A549 (cell line): ENCODE measurements at regions not wholly inside any gene's neighbourhood (a gene's known extent, or its start where the extent isn't known, plus 50 kb on each side); places are given as distances from the start of the nearest gene placed in this dataset.

ENCODE experiments used
- ATAC-seq, 2 experiments: fragments of 200-7000 bp in 1 of 2; fragments of >200 bp in 1 of 2; cut with Nextera tagmentation in 1 of 2; cut with Tn5 transposase in 1 of 2; 3 replicates each; pipeline versions ENCODE4 v1.8.0 to v1.9.1; 2018 to 2020; ENCODE audit warnings: mild to moderate bottlenecking in 1 of 2, moderate library complexity in 1 of 2
- CTCF ChIA-PET: fragments of 300-600 bp; sonication (Branson Sonifier 250); formaldehyde crosslinking; extraction: SDS; loops from one replicate; lab custom pipeline; 2021; ENCODE audit warnings: antibody characterized with exemption, inconsistent platforms; lab: Yijun Ruan, JAX
- POLR2A ChIA-PET: fragments of 350-600 bp; formaldehyde crosslinking; extraction: SDS; loops from one replicate; lab custom pipeline; 2021; ENCODE audit warnings: antibody characterized with exemption, inconsistent platforms; lab: Yijun Ruan, JAX
- DNase-seq, 2 experiments: peaks; one replicate each; pipeline versions ENCODE4 v3.0.0 to v3.0.0-alpha.2; 2011 to 2016; ENCODE audit warnings: low read depth in 1 of 2, low spot score in 1 of 2
- FAIRE-seq: peaks from 2 replicates; lab custom pipeline; 2011; peaks lifted over from hg19 to GRCh38; lab: Jason Lieb, UNC
- H3K27ac ChIP-seq, 2 experiments: fragments of >200 bp; sonication (Bioruptor Twin); formaldehyde crosslinking; 3 replicates each; pipeline ENCODE4 v1.5.1; 2016 to 2017
- H3K4me1 ChIP-seq: fragments of >200 bp; sonication (Bioruptor Twin); formaldehyde crosslinking; 3 replicates; pipeline ENCODE4 v1.6.1; 2016
- H3K4me2 ChIP-seq: fragments of >200 bp; sonication (Bioruptor Twin); formaldehyde crosslinking; 3 replicates; pipeline ENCODE4 v1.6.1; 2016
- H3K4me3 ChIP-seq: fragments of >200 bp; sonication (Bioruptor Twin); formaldehyde crosslinking; 3 replicates; pipeline ENCODE4 v1.5.1; 2016
- H3K9me3 ChIP-seq: fragments of >200 bp; sonication (Bioruptor Twin); formaldehyde crosslinking; 3 replicates; pipeline ENCODE4 v1.6.1; 2016
- BHLHE40 ChIP-seq: IDR thresholded peaks from 2 replicates; pipeline ENCODE4 v1.6.1; 2012; ENCODE audit warnings: low read depth, low read length, inconsistent platforms
- CBX8 ChIP-seq: fragments of 200-600 bp; sonication (generic); IDR thresholded peaks from 2 replicates; pipeline ENCODE4 v1.6.1; 2016
- CHD2 ChIP-seq: fragments of 150-350 bp; IDR thresholded peaks from 2 replicates; pipeline ENCODE4 v1.6.1; 2014; ENCODE audit warnings: low read length; ENCODE audit not compliant: partially characterized antibody
- EHMT2 ChIP-seq: fragments of 200-600 bp; sonication (generic); IDR thresholded peaks from 2 replicates; pipeline ENCODE4 v1.6.1; 2016; ENCODE audit warnings: antibody characterized with exemption, low read depth, mild to moderate bottlenecking, moderate library complexity
- ELK1 ChIP-seq: fragments of 150-350 bp; IDR thresholded peaks from 2 replicates; pipeline ENCODE4 v1.6.1; 2014; ENCODE audit warnings: low read depth, mild to moderate bottlenecking, low read length
- FOSB ChIP-seq: fragments of 250-450 bp; sonication (Bioruptor Pico); IDR thresholded peaks from 2 replicates; pipeline ENCODE4 v1.5.0; 2020; ENCODE audit warnings: mild to moderate bottlenecking, moderate library complexity
- FOXS1 ChIP-seq: fragments of 250-450 bp; sonication (Bioruptor Pico); IDR thresholded peaks from 2 replicates; pipeline ENCODE4 v1.5.0; 2020; ENCODE audit warnings: mild to moderate bottlenecking, moderate library complexity
- HMGXB4 ChIP-seq: fragments of 250-450 bp; sonication (Bioruptor Pico); IDR thresholded peaks from 2 replicates; pipeline ENCODE4 v1.5.0; 2021; ENCODE audit warnings: mild to moderate bottlenecking, moderate library complexity, borderline replicate concordance
- HOXB13 ChIP-seq: fragments of 250-450 bp; sonication (Bioruptor Pico); IDR thresholded peaks from 2 replicates; pipeline ENCODE4 v1.5.0; 2020; ENCODE audit warnings: low read depth, mild to moderate bottlenecking, moderate library complexity
- KDM5A ChIP-seq: fragments of 200-600 bp; sonication (generic); IDR thresholded peaks from 2 replicates; pipeline ENCODE4 v1.6.1; 2016; ENCODE audit warnings: antibody characterized with exemption, mild to moderate bottlenecking
- MAX ChIP-seq: IDR thresholded peaks from 2 replicates; pipeline ENCODE4 v1.6.1; 2012
- MAZ ChIP-seq: fragments of 150-350 bp; IDR thresholded peaks from 2 replicates; pipeline ENCODE4 v1.6.1; 2014; ENCODE audit warnings: antibody characterized with exemption, low read depth, low read length, borderline replicate concordance
- MYC ChIP-seq: IDR thresholded peaks from 2 replicates; pipeline ENCODE4 v1.6.1; 2012; ENCODE audit warnings: mild to moderate bottlenecking, inconsistent platforms, low read length, improper control_type of control experiment, borderline replicate concordance
- NFE2L2 ChIP-seq: fragments of 150-350 bp; conservative IDR thresholded peaks from 2 replicates; pipeline ENCODE4 v1.6.1; 2014; ENCODE audit warnings: low read length
- NPAS2 ChIP-seq: fragments of 250-450 bp; sonication (Bioruptor Pico); IDR thresholded peaks from 2 replicates; pipeline ENCODE4 v1.8.0; 2022; ENCODE audit warnings: mild to moderate bottlenecking, moderate library complexity, borderline replicate concordance
- NR3C1 ChIP-seq: fragments of >200 bp; sonication (Bioruptor Twin); formaldehyde crosslinking; IDR thresholded peaks from 3 replicates; pipeline ENCODE4 v1.6.1; 2017
- POLR2A ChIP-seq: IDR thresholded peaks from 2 replicates; pipeline ENCODE4 v1.6.1; 2012; ENCODE audit warnings: mild to moderate bottlenecking, low read length
- POLR2AphosphoS2 ChIP-seq: conservative IDR thresholded peaks from 2 replicates; pipeline ENCODE4 v1.6.1; 2012; ENCODE audit warnings: low read length, improper control_type of control experiment, inconsistent platforms
- RAD21 ChIP-seq, 2 experiments: fragments of >200 bp in 1 of 2; sonication (Bioruptor Twin) in 1 of 2; formaldehyde crosslinking in 1 of 2; IDR thresholded peaks in 1 of 2; conservative IDR thresholded peaks in 1 of 2; 2 replicates in 1 of 2; 3 replicates in 1 of 2; pipeline ENCODE4 v1.6.1; 2012 to 2018; ENCODE audit warnings: inconsistent platforms in 1 of 2
- SMC3 ChIP-seq: fragments of >200 bp; sonication (Bioruptor Twin); formaldehyde crosslinking; IDR thresholded peaks from 3 replicates; pipeline ENCODE4 v1.6.1; 2018; ENCODE audit warnings: inconsistent platforms
- SREBF2 ChIP-seq: fragments of 450-650 bp; IDR thresholded peaks from 2 replicates; pipeline ENCODE4 v1.6.1; 2014; ENCODE audit warnings: mild to moderate bottlenecking, moderate library complexity
- WGBS: methylation state at CpG from one replicate; pipeline ENCODE4 v1.1.6; 2017; ENCODE audit errors: missing lambda C conversion rate; 5-methylcytosine and 5-hydroxymethylcytosine counted together
- TF ChIP-seq, protein P1 (sequence below): fragments of 250-450 bp; sonication (Bioruptor Pico); IDR thresholded peaks from 2 replicates; pipeline ENCODE4 v1.5.0; 2020; ENCODE audit warnings: low read depth, mild to moderate bottlenecking, moderate library complexity
- TF ChIP-seq, protein P2 (sequence below): IDR thresholded peaks from 2 replicates; pipeline ENCODE4 v1.6.1; 2012
- TF ChIP-seq, protein P3 (sequence below): fragments of >200 bp; sonication (Bioruptor Twin); formaldehyde crosslinking; IDR thresholded peaks from 2 replicates; pipeline ENCODE4 v1.6.1; 2016

DNA sequence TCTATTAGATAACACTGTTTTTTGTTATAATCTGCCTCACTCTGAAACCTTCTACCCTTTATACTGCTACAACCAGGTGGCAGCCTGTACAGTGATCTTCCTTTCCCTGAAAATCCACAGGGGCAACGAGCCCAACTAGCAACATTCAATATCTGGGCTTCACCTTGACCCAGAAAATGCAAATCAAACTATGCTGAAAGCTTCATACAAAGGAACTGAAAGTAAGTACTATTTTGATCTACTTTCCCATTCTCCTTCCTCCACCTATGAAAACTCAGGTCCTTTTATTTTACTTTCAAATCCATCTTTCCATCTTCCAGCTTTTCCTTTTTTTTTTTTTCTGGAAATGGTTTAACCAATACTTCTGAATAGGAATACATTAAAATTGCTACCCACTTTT lies 175.8 kb upstream of the CCDC150 start:
- Histone ChIP-seq H3K4me1 (no peaks in the 10 kb centered on the region), H3K9me3 (peaks cover 15% of the 10 kb centered on the region), H3K4me2 (no peak overlapping the region), H3K27ac (no peak overlapping the region), H3K4me3 (no peak overlapping the region)
- ChIA-PET POLR2A (no interaction called here), CTCF (interaction anchor here (5.1 kb wide), 1 partner anchor 10 kb away, joined by 28 read pairs; no protein-coding TSS in a partner anchor)
- FAIRE-seq (no peak), ATAC-seq (no peak), DNase-seq (no peak)
- WGBS: 15% methylated on average over 1 of the region's 1 CpG
- no peak for TF ChIP-seq MAZ
- no peak for TF ChIP-seq NFE2L2
- no peak for TF ChIP-seq NR3C1
- no peak for TF ChIP-seq SREBF2

DNA sequence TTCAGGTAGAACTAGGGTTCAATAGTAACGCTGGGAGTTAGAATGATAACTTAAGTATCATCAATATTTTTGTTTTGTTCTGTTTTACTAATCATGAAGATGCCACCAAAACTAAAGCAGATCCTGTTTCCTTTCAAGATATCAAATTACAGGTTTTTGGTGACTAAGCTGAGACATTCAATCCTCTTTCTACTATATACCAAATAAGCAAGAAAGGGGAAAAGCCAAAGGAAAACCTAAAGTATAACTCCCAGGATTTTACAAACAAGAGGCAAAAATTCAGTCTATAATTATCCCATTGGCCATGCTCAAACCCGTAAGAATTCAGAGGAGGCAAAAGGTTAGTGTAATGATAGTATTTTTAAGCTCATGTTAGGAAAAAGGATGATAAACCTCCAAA lies 175.2 kb upstream of the CCDC150 start:
- Histone ChIP-seq H3K4me3 (no peak overlapping the region), H3K4me2 (no peak overlapping the region), H3K9me3 (peaks cover 15% of the 10 kb centered on the region), H3K4me1 (no peaks in the 10 kb centered on the region), H3K27ac (no peak overlapping the region)
- DNase-seq (no peak), ATAC-seq (no peak), FAIRE-seq (no peak)
- CTCF ChIA-PET: interaction anchor here (1.0 to 5.1 kb wide), 3 partner anchors 11 to 58 kb away, joined by 3 to 28 read pairs (median 3); no protein-coding TSS in a partner anchor
- 81% methylated on average over 2 of the region's 2 CpGs for WGBS
- TF ChIP-seq FOXS1 (CRISPR knock-in tag) (no peak), NFE2L2 (no peak), NPAS2 (CRISPR knock-in tag) (no peak), HMGXB4 (CRISPR knock-in tag) (no peak), ELK1 (no peak), POLR2AphosphoS2 (no peak)
- POLR2A ChIA-PET: no interaction called here

DNA sequence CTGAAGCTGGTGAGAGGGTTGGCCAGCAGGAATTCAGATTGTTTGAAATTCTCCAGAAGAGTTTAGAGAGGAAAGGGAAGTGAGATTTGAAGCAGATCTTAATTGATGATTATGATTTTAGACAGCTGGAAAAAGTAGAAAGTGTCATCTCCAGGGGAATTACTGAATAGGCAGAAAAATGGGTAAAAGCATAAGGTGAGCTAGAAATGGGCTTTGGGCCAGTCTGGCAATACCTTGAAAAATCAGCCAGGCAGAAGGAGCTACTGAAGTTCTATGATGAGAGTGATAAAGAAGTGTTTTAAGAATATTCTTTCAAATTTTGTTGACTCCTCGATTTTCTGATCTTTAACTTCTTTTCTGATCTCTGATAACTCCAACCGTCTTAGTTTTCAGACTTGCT lies 172.9 kb upstream of the CCDC150 start:
- Histone ChIP-seq H3K9me3 (peaks cover 15% of the 10 kb centered on the region), H3K27ac (no peak overlapping the region)
- no peak for ATAC-seq
- no peak for TF ChIP-seq HOXB13 (CRISPR knock-in tag)
- TF ChIP-seq HMGXB4 (CRISPR knock-in tag): no peak
- TF ChIP-seq POLR2A: no peak
- TF ChIP-seq, protein P1, sequence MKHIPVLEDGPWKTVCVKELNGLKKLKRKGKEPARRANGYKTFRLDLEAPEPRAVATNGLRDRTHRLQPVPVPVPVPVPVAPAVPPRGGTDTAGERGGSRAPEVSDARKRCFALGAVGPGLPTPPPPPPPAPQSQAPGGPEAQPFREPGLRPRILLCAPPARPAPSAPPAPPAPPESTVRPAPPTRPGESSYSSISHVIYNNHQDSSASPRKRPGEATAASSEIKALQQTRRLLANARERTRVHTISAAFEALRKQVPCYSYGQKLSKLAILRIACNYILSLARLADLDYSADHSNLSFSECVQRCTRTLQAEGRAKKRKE (CRISPR knock-in tag): no peak
- no peak for TF ChIP-seq FOSB (CRISPR knock-in tag)
- TF ChIP-seq, protein P2, sequence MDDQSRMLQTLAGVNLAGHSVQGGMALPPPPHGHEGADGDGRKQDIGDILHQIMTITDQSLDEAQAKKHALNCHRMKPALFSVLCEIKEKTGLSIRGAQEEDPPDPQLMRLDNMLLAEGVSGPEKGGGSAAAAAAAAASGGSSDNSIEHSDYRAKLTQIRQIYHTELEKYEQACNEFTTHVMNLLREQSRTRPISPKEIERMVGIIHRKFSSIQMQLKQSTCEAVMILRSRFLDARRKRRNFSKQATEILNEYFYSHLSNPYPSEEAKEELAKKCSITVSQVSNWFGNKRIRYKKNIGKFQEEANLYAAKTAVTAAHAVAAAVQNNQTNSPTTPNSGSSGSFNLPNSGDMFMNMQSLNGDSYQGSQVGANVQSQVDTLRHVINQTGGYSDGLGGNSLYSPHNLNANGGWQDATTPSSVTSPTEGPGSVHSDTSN: no peak
- TF ChIP-seq POLR2AphosphoS2: no peak
- no peak for TF ChIP-seq RAD21 (conservative IDR thresholded peaks at IDR 0.05 in 1 of 2, IDR thresholded peaks at IDR 0.05 in 1 of 2)
- no peak for TF ChIP-seq EHMT2
- TF ChIP-seq KDM5A: no peak
- TF ChIP-seq CHD2: no peak
- TF ChIP-seq CBX8: no peak
- TF ChIP-seq, protein P3, sequence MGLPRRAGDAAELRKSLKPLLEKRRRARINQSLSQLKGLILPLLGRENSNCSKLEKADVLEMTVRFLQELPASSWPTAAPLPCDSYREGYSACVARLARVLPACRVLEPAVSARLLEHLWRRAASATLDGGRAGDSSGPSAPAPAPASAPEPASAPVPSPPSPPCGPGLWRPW: no peak
- no peak for TF ChIP-seq MAX
- TF ChIP-seq MYC: no peak
- no peak for TF ChIP-seq BHLHE40
- TF ChIP-seq SMC3: no peak
- no peak for TF ChIP-seq NR3C1
- TF ChIP-seq, all 56 proteins: peak for 0
- 45% methylated on average over 2 of the region's 2 CpGs for WGBS
- Histone ChIP-seq H3K4me1 (no peaks in the 10 kb centered on the region), H3K4me3 (no peak overlapping the region), H3K4me2 (no peak overlapping the region)
- POLR2A ChIA-PET: no interaction called here
- FAIRE-seq (no peak), DNase-seq (no peak)
- CTCF ChIA-PET: interaction anchor here (1.1 to 5.1 kb wide), 2 partner anchors 13 to 388 kb away, joined by 4 to 28 read pairs; no protein-coding TSS in a partner anchor
